Body of pancreas (tissue), 4 donors: ENCODE measurements at regions not wholly inside any gene's neighbourhood (a gene's known extent, or its start where the extent isn't known, plus 50 kb on each side); places are given as distances from the start of the nearest gene placed in this dataset.

Experiments used
- ATAC-seq: fragments of 150-250 bp; one replicate; pipeline ENCODE4 v1.9.1; 2016
- DNase-seq, 4 donors: peaks; one replicate each; pipeline ENCODE4 v3.0.0-alpha.2; 2019
- H3K27ac ChIP-seq, 4 donors: fragments of 200-600 bp; sonication (generic); 1 replicate in 3 of 4; 2 replicates in 1 of 4; pipeline versions ENCODE4 v1.5.1 to v1.6.1; 2016 to 2019; ENCODE audit warnings: mild to moderate bottlenecking in 1 of 4, mixed read lengths in 1 of 4, moderate library complexity in 1 of 4
- H3K27me3 ChIP-seq, 2 donors: fragments of 200-600 bp; sonication (generic); one replicate each; pipeline ENCODE4 v1.6.0; 2016; ENCODE audit warnings: mild to moderate bottlenecking in 1 of 2
- H3K36me3 ChIP-seq, 2 donors: fragments of 200-600 bp; sonication (generic); replicated peaks in 1 of 2; 2 replicates each; pipeline ENCODE4 v1.5.1; 2016; ENCODE audit warnings: low read depth in 2 of 2; ENCODE audit not compliant: insufficient read depth in 1 of 2
- H3K4me1 ChIP-seq: fragments of 200-600 bp; sonication (generic); one replicate; pipeline ENCODE4 v1.6.0; 2016
- H3K4me3 ChIP-seq, 2 donors: fragments of 200-600 bp; sonication (generic); 1 replicate in 1 of 2; 2 replicates in 1 of 2; pipeline ENCODE4 v1.5.1; 2016 to 2019
- H3K9me3 ChIP-seq, 3 donors: fragments of 200-600 bp; sonication (generic); 1 replicate in 2 of 3; 2 replicates in 1 of 3; pipeline ENCODE4 v1.5.1; 2016
- CTCF ChIP-seq, 7 experiments: fragments of 450-650 bp in 4 of 7; fragments of 200-600 bp in 3 of 7; sonication (generic) in 3 of 7; IDR thresholded peaks; one replicate each; pipeline ENCODE4 v1.5.1; 2016 to 2019; ENCODE audit warnings: antibody characterized with exemption in 7 of 7
- POLR2A ChIP-seq, 3 donors: fragments of 450-650 bp; IDR thresholded peaks; one replicate each; pipeline ENCODE4 v1.6.1; 2016; ENCODE audit warnings: antibody characterized with exemption in 3 of 3, mild to moderate bottlenecking in 2 of 3
- WGBS, 2 donors: methylation state at CpG; one replicate each; pipeline ENCODE4 v1.1.5; 2017; 5-methylcytosine and 5-hydroxymethylcytosine counted together
- intact Hi-C: fragments of 100-400 bp; cut with DNase I; formaldehyde crosslinking; loops from one replicate; pipeline ENCODE4 v1.15.1; 2023

DNA sequence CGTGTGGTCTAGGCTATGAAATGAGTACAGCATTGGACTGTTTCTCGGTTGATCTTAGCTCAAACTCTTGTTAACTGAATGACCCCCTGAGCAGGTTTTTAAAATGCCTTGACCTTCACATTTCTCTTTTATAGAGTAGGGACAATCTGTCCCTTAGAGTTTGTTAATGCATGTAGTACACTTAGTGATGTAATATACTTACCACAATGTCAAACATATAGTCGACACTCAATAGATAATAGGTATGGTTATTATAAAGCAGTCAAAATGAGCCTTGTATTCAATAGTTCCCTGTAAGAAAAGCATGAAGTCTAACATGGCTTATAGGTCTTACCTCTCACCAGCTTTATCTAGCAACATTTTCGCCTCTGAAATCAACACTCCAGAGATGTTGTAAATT is 161.0 kb upstream of the RUNX1 start:
- H3K27ac ChIP-seq, result no peak overlapping the region
- no peak for ATAC-seq
- peaks cover 8% of the 10 kb centered on the region for H3K4me1 ChIP-seq
- H3K9me3 ChIP-seq, result no peaks in the 10 kb centered on the region
- no peak for TF ChIP-seq POLR2A (IDR thresholded peaks at IDR 0.05)
- no peak for TF ChIP-seq CTCF (IDR thresholded peaks at IDR 0.05)
- intact Hi-C loops, result no loop called here
- H3K4me3 ChIP-seq, result no peak overlapping the region
- no peak for DNase-seq
- H3K27me3 ChIP-seq, result no peaks in the 10 kb centered on the region
- 83 to 88% methylated on average over 4 of the region's 4 CpGs for WGBS, 2 donors
- no peaks in the 10 kb centered on the region for H3K36me3 ChIP-seq

DNA sequence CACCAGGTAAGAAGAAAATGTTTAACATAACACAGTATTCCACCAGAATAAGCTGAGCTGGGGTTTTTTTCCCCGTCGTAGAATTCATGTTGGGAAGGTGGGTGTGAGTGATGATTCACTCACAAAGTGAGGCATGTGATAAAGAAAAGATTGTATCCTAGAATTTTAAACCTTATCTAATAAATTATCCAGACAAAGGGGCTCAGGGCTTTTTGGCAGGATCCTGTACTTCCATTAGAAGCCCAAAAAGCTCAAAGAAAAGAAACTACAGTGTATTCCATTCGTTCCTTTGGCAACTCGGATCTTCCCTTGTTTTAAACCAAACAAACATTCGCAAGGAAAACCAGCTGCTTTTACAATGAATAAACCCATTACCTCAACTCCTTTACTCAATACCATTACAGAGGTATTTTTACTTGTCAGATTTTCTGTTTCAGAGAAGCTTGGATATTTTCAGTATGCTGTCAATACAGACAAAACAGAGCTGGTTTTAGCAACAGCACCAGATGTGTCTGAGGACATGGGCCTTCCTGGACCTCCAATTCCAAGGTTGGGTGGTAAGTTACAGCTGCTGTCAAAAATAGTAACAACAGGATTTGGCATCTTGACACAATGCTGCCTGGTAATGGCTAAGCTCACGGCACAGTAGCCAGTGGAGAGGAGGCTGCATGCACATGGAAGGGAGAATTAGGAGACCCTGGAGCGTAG is 159.9 kb upstream of the RUNX1 start:
- DNase-seq (no peak), ATAC-seq (no peak)
- peaks cover 13% of the 10 kb centered on the region for H3K4me1 ChIP-seq
- no peaks in the 10 kb centered on the region for H3K27me3 ChIP-seq
- H3K4me3 ChIP-seq, result no peak overlapping the region
- H3K9me3 ChIP-seq, result no peaks in the 10 kb centered on the region
- no peaks in the 10 kb centered on the region for H3K36me3 ChIP-seq
- TF ChIP-seq CTCF (IDR thresholded peaks at IDR 0.05) (no peak), POLR2A (IDR thresholded peaks at IDR 0.05) (no peak)
- 73 to 80% methylated on average over 7 of the region's 7 CpGs for WGBS, 2 donors
- H3K27ac ChIP-seq, result no peak overlapping the region
- intact Hi-C loops, result no loop called here

DNA sequence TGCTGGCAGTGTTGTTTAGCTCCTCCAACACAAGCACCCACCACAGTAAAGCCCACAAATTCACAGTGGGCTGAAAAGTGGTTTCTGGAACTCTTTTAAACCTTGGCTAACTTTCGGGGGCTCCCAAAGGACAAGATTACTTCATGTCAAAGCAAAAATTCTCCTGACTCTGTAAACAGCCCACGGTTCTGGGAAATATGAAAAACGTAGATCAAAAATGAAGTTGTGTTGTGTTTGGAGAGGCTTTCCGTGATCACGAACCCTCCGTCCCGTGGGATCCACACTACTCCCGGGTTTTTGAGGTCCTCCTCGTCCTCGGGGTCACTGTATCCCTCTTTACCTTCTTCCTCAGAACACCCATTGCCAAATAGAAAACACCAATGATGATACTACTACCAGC is 159.0 kb upstream of the RUNX1 start:
- Histone ChIP-seq H3K4me1 (peaks cover 13% of the 10 kb centered on the region), H3K27ac (no peak overlapping the region), H3K27me3 (no peaks in the 10 kb centered on the region), H3K36me3 (no peaks in the 10 kb centered on the region), H3K4me3 (no peak overlapping the region), H3K9me3 (no peaks in the 10 kb centered on the region)
- no peak for ATAC-seq
- WGBS, 2 donors, result 68 to 70% methylated on average over 10 of the region's 10 CpGs
- TF ChIP-seq CTCF (IDR thresholded peaks at IDR 0.05) (no peak), POLR2A (IDR thresholded peaks at IDR 0.05) (no peak)
- intact Hi-C loops, result no loop called here
- no peak for DNase-seq

- Histone ChIP-seq H3K9me3 (no peaks in the 10 kb centered on the region), H3K4me1 (peaks cover 13% of the 10 kb centered on the region), H3K4me3 (no peak overlapping the region), H3K27ac (no peak overlapping the region), H3K36me3 (no peaks in the 10 kb centered on the region), H3K27me3 (no peaks in the 10 kb centered on the region)
- ATAC-seq, result no peak
- TF ChIP-seq POLR2A (IDR thresholded peaks at IDR 0.05) (no peak), CTCF (IDR thresholded peaks at IDR 0.05) (no peak)
- whole genome bisulfite sequencing, 2 donors, result 82 to 91% methylated on average over 7 to 9 of the region's 9 CpGs
- intact Hi-C loops, result no loop called here
- DNase-seq, result no peak
Measured at GRCh38 chr21:35207322-35207721, 158.2 kb upstream of the RUNX1 start.
